AG09319 (cell line): ENCODE measurements at regions not wholly inside any gene's neighbourhood (a gene's known extent, or its start where the extent isn't known, plus 50 kb on each side); places are given as distances from the start of the nearest gene placed in this dataset.

ENCODE experiments used
- DNase-seq: peaks from one replicate; pipeline ENCODE4 v3.0.0-alpha.2; 2010; ENCODE audit warnings: low read depth; ENCODE audit errors: extremely low read depth
- TF ChIP-seq, protein P1 (sequence below): IDR thresholded peaks from 2 replicates; pipeline ENCODE4 v1.5.1; 2011; ENCODE audit warnings: low read depth, mild to moderate bottlenecking, inconsistent platforms, low read length, moderate library complexity

- DNase-seq = no peak
- TF ChIP-seq, protein P1, sequence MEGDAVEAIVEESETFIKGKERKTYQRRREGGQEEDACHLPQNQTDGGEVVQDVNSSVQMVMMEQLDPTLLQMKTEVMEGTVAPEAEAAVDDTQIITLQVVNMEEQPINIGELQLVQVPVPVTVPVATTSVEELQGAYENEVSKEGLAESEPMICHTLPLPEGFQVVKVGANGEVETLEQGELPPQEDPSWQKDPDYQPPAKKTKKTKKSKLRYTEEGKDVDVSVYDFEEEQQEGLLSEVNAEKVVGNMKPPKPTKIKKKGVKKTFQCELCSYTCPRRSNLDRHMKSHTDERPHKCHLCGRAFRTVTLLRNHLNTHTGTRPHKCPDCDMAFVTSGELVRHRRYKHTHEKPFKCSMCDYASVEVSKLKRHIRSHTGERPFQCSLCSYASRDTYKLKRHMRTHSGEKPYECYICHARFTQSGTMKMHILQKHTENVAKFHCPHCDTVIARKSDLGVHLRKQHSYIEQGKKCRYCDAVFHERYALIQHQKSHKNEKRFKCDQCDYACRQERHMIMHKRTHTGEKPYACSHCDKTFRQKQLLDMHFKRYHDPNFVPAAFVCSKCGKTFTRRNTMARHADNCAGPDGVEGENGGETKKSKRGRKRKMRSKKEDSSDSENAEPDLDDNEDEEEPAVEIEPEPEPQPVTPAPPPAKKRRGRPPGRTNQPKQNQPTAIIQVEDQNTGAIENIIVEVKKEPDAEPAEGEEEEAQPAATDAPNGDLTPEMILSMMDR = no peak
Observed at GRCh38 chr2:215504547-215504946, 68.7 kb upstream of the FN1 start.

DNA sequence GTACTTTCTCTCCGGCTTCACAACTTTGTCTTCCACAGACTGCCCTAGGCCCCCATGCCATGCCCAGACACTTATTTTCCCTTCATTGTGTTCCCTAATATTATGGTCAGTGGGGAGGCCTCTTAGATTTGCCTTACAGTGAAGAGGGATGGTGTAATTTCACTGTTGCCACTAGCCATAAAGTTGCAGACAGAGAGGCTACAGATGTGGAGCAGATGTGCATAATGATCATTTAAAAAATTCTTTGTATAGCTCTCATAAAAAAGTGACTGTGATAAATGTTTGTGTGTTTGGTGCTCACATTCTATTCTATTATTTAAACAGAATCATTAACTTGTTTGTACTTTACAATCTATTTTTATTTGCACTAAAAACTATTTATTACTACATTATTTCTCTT lies 67.5 kb upstream of the FN1 start:
- DNase-seq = no peak
- TF ChIP-seq, protein P1 = no peak

DNA sequence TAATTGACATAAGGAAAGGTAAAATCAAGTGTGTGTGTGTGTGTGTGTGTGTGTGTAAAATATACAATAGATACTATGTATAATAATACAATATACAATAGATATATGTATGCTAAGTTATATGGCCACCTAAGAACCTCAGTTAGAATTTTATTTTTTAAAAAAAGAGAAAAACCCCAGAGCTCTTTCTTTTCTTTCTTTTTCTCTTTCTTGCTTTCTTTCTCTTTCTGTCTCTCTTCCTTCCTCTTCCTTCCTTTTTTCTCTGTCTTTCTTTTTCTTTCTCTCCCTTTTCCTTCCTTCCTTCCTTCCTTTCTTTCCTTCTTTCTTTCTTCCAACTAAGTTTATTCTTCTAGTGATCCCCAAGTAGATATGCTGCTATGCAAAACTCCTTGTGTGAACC lies 64.6 kb upstream of the FN1 start:
- TF ChIP-seq, protein P1 = no peak
- DNase-seq = no peak

GRCh38 chr2:215499331-215499730 lies 63.5 kb upstream of the FN1 start:
- DNase-seq = no peak
- TF ChIP-seq, protein P1 = no peak

- TF ChIP-seq, protein P1 = no peak
Observed at GRCh38 chr2:215498431-215498830, 62.6 kb upstream of the FN1 start.

DNA sequence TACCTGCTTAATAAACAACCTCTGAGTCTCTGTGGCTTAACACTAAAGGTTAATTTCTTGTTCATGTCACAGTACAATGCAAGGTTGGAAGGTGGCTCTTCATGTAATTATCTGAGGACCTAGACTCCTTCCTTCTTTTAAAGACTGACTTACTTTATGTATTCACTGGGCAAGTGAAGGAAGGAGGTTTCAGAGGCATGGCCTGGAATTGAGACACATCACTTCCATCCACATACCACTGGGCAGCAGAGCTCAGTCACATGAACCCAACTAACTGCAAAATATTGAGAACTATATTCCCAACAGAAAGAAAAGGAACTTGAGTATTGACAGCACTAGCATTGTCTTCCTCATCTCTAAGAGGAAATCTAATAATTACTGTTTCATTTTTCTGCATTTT lies 57.5 kb upstream of the FN1 start:
- no peak for DNase-seq
- TF ChIP-seq, protein P1 = no peak

More at GRCh38 chr2:215498431-215498830, 62.6 kb upstream of the FN1 start:
- DNase-seq = no peak

DNA sequence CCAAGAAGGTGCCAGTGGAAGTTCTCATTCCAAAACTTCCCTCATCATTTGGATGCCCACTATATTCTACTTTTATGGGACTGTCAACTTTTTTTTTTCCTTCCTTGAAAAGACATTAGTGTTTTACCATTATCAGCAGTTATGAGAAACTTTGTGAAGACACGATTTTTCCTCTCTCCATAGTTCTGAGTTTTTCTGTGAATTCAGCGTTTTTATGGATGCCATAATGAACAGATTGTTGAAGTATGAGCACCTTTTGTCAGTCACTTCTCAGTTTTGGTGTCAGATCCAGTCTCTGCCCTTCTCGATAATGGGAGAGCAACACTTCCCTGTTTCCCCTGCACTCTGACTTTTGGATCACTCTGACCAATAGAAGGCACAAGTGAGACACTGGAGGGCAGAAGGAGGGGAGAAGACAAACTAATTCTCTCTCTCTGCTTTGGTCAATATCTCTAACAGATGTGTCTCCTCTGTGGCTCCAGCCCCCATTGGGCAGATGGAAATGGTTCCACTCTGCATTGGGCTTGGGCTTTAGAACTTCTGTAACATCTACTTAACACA lies 53.5 kb upstream of the FN1 start:
- TF ChIP-seq, protein P1 = no peak
- no peak for DNase-seq
